ENCODE measurements at regions not wholly inside any gene's neighbourhood (a gene's known extent, or its start where the extent isn't known, plus 50 kb on each side); places are given as distances from the start of the nearest gene placed in this dataset.

DNA sequence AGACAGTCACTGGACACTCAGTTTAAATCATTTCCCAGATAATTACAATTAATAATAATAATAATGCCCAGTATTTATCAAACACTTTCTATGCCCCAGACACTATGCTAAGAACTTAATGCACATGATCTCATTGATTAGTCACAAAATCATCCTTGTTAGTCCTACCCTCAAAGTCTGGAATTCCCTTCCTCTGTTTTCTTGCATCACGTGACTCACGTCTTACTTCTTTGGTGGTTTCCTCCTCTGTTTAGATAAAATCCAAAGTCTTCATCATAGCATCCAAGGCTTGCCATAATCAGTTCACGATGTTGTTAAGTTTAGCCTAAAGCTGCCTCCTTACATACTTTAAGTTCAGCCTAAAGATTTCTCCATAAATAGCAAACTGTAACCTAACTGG lies 471.9 kb downstream of the PMP22 start:
- TF ChIP-seq, protein P1, sequence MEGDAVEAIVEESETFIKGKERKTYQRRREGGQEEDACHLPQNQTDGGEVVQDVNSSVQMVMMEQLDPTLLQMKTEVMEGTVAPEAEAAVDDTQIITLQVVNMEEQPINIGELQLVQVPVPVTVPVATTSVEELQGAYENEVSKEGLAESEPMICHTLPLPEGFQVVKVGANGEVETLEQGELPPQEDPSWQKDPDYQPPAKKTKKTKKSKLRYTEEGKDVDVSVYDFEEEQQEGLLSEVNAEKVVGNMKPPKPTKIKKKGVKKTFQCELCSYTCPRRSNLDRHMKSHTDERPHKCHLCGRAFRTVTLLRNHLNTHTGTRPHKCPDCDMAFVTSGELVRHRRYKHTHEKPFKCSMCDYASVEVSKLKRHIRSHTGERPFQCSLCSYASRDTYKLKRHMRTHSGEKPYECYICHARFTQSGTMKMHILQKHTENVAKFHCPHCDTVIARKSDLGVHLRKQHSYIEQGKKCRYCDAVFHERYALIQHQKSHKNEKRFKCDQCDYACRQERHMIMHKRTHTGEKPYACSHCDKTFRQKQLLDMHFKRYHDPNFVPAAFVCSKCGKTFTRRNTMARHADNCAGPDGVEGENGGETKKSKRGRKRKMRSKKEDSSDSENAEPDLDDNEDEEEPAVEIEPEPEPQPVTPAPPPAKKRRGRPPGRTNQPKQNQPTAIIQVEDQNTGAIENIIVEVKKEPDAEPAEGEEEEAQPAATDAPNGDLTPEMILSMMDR (IDR thresholded peaks at IDR 0.05): no peak
- no peak for TF ChIP-seq POLR2A (IDR thresholded peaks at IDR 0.05)

Data from right lobe of liver (tissue), 4 donors.